ENCODE measurements at regions not wholly inside any gene's neighbourhood (a gene's known extent, or its start where the extent isn't known, plus 50 kb on each side); places are given as distances from the start of the nearest gene placed in this dataset.

DNA sequence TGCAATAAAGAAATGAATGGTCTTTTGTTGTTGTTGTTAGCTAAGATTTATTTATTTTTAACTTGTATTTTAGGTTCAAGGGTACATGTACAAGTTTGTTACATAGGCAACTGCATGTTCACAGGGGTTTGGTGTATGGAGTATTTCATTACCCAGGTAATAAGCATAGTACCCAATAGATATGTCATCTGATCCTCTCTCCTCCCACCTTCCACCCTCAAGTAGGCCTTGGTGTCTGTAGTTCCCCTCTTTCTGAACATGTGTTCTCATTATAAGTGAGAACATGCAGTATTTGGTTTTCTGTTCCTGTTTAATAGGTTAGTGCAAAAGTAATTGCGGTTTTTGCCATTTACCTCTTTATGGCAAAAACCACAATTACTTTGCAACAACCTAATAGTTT lies 554.1 kb downstream of the TBC1D4 start:
- Histone ChIP-seq H4K8ac (ENCODE audit: extremely low read depth, insufficient read depth, low read length) (no peak overlapping the region), H3K14ac (ENCODE audit: insufficient read length) (no peak overlapping the region), H2AFZ (ENCODE audit: low read length) (no peak overlapping the region), H3K56ac (replicated peaks; ENCODE audit: insufficient read length, low read depth, low read length) (no peak overlapping the region), H3K4ac (replicated peaks; ENCODE audit: insufficient read length, low read depth, low read length) (no peak overlapping the region), H3K27ac (ENCODE audit: low read depth, low read length) (no peak overlapping the region), H3K4me2 (ENCODE audit: insufficient read depth in 1 of 2, low read depth in 2 of 2, low read length in 2 of 2) (no peak overlapping the region), H3K79me2 (ENCODE audit: control insufficient read depth in 1 of 2, insufficient read depth in 2 of 2, low read length in 2 of 2) (no peaks in the 10 kb centered on the region), H3K27me3 (replicated peaks in 1 of 4; ENCODE audit: control insufficient read depth in 3 of 4, extremely low read depth in 1 of 4, insufficient read depth in 3 of 4, low read length in 3 of 4) (no peaks in the 10 kb centered on the region), H3K36me3 (ENCODE audit: control insufficient read depth in 2 of 4, insufficient read depth in 4 of 4, low read length in 3 of 4) (no peaks in the 10 kb centered on the region), H2BK120ac (replicated peaks; ENCODE audit: low read depth, low read length) (no peak overlapping the region), H4K5ac (ENCODE audit: insufficient read length, low read depth, low read length) (no peak overlapping the region), H3K9ac (replicated peaks in 1 of 4; ENCODE audit: extremely low read depth in 1 of 4, low read depth in 3 of 4, low read length in 3 of 4) (no peak overlapping the region), H2AK5ac (ENCODE audit: low read depth, low read length) (no peak overlapping the region), H2BK15ac (ENCODE audit: low read length) (no peak overlapping the region), H3K18ac (ENCODE audit: extremely low read depth, low read length) (no peak overlapping the region), H3K4me1 (replicated peaks in 1 of 4; ENCODE audit: control insufficient read depth in 3 of 4, insufficient read depth in 4 of 4, low read length in 3 of 4) (no peaks in the 10 kb centered on the region), H3K4me3 (ENCODE audit: extremely low read depth in 1 of 4, insufficient read depth in 2 of 4, low read depth in 3 of 4, low read length in 4 of 4) (no peak overlapping the region), H4K91ac (replicated peaks; ENCODE audit: insufficient read length, low read length) (no peak overlapping the region), H2BK20ac (ENCODE audit: low read length) (no peak overlapping the region), H2BK5ac (ENCODE audit: low read depth, low read length) (no peak overlapping the region), H3K79me1 (ENCODE audit: low read depth, low read length) (no peaks in the 10 kb centered on the region), H3K9me3 (ENCODE audit: insufficient read depth in 2 of 2, low read depth in 1 of 2, low read length in 1 of 2) (peaks cover 0 to 3% of the 10 kb centered on the region in 2 experiments; a peak in 1 of 4 replicates), H3K23ac (ENCODE audit: insufficient read length) (no peak overlapping the region), H2BK12ac (ENCODE audit: low read depth, low read length) (no peak overlapping the region), H3K23me2 (ENCODE audit: low read depth, low read length) (no peaks in the 10 kb centered on the region), H4K20me1 (replicated peaks in 1 of 2; ENCODE audit: control insufficient read depth in 1 of 2, insufficient read depth in 2 of 2, low read length in 2 of 2) (no peaks in the 10 kb centered on the region)
- 46% methylated on average over 1 of the region's 1 CpG; no CpG with 5 or more reads in 1 of the 2 experiments for WGBS, 2 experiments (ENCODE audit: extremely low coverage in 1 of 2, insufficient coverage in 1 of 2, insufficient read length in 1 of 2, insufficient replicate concordance in 2 of 2, low coverage in 1 of 2, low lambda C conversion rate in 2 of 2, missing lambda C conversion rate in 1 of 2)
- ChIA-PET CTCF (ENCODE audit: partially characterized antibody) (no interaction called here), POLR2A (ENCODE audit: partially characterized antibody) (no interaction called here)
- no peak for FAIRE-seq
- DNase-seq (ENCODE audit: low read depth in 1 of 2, low spot score in 2 of 2): no peak
- TF ChIP-seq SIX5 (IDR thresholded peaks at IDR 0.05; ENCODE audit: low read depth, low read length) (no peak), POLR2AphosphoS5 (IDR thresholded peaks at IDR 0.05; ENCODE audit: low read depth, low read length) (no peak), RAD21 (IDR thresholded peaks at IDR 0.05 in 1 of 2, conservative IDR thresholded peaks at IDR 0.05 in 1 of 2; ENCODE audit: low read depth in 2 of 2, low read length in 2 of 2) (no peak), SP1 (IDR thresholded peaks at IDR 0.05; ENCODE audit: low read depth, low read length) (no peak), GABPA (IDR thresholded peaks at IDR 0.05; ENCODE audit: borderline replicate concordance, insufficient read depth, low read length) (no peak), CBX5 (IDR thresholded peaks at IDR 0.05; ENCODE audit: low read depth, low read length) (no peak), YY1 (IDR thresholded peaks at IDR 0.05; ENCODE audit: low read depth, low read length) (no peak), EZH2 (IDR thresholded peaks at IDR 0.05; ENCODE audit: low read depth, low read length, severe bottlenecking) (no peak), EP300 (IDR thresholded peaks at IDR 0.05; ENCODE audit: borderline replicate concordance in 1 of 2, low read depth in 2 of 2, low read length in 2 of 2) (no peak), RNF2 (IDR thresholded peaks at IDR 0.05; ENCODE audit: borderline replicate concordance, low read depth, low read length, missing control alignments, poor library complexity, severe bottlenecking) (no peak), EGR1 (IDR thresholded peaks at IDR 0.05; ENCODE audit: borderline replicate concordance, low read depth, low read length) (no peak), SUZ12 (IDR thresholded peaks at IDR 0.05; ENCODE audit: low read length) (no peak), SRF (IDR thresholded peaks at IDR 0.05; ENCODE audit: low read depth, low read length) (no peak), JUND (IDR thresholded peaks at IDR 0.05; ENCODE audit: low read length) (no peak), ZNF274 (IDR thresholded peaks at IDR 0.05; ENCODE audit: borderline replicate concordance, extremely low read depth, low read length) (no peak)
